B cell (primary cell): ENCODE measurements at regions not wholly inside any gene's neighbourhood (a gene's known extent, or its start where the extent isn't known, plus 50 kb on each side); places are given as distances from the start of the nearest gene placed in this dataset.

Experiments used
- ATAC-seq: fragments of 200-7000 bp; cut with Tn5 transposase; one replicate; pipeline ENCODE4 v1.10.0; 2021; ENCODE audit warnings: low read depth, mild to moderate bottlenecking, moderate number of reproducible peaks, moderate library complexity
- CTCF ChIA-PET: fragments of 350-600 bp; sonication (Branson Sonifier 250); formaldehyde crosslinking; loops from one replicate; lab custom pipeline; 2021; ENCODE audit warnings: antibody characterized with exemption, inconsistent platforms; lab: Charles Lee
- POLR2A ChIA-PET: fragments of 350-600 bp; sonication (Branson Sonifier 250); formaldehyde crosslinking; loops from one replicate; lab custom pipeline; 2021; ENCODE audit warnings: antibody characterized with exemption; lab: Charles Lee
- DNase-seq: peaks from one replicate; pipeline ENCODE4 v3.0.0; 2013
- H2AFZ ChIP-seq: 2 replicates; pipeline ENCODE4 v1.6.1; 2012; ENCODE audit warnings: mild to moderate bottlenecking, low read depth, low read length; ENCODE audit not compliant: insufficient read depth, poor library complexity, severe bottlenecking
- H3K27ac ChIP-seq, 2 donors: 1 replicate in 1 of 2; 2 replicates in 1 of 2; pipeline ENCODE4 v1.5.1; 2012 to 2013; ENCODE audit warnings: low read length in 2 of 2, mild to moderate bottlenecking in 2 of 2, moderate library complexity in 1 of 2
- H3K27me3 ChIP-seq, 4 experiments: fragments of 200-600 bp in 1 of 4; sonication (generic) in 1 of 4; replicated peaks in 1 of 4; 1 replicate in 2 of 4; 2 replicates in 2 of 4; pipeline versions ENCODE4 v1.6.1 to v1.7.0; 2013 to 2016; ENCODE audit warnings: low read length in 3 of 4, mild to moderate bottlenecking in 2 of 4, mixed read lengths in 1 of 4, moderate library complexity in 1 of 4; ENCODE audit not compliant: insufficient read depth in 4 of 4, control insufficient read depth in 3 of 4; ENCODE audit errors: control extremely low read depth in 1 of 4
- H3K36me3 ChIP-seq, 2 experiments: replicated peaks in 1 of 2; 1 replicate in 1 of 2; 2 replicates in 1 of 2; pipeline versions ENCODE4 v1.6.1 to v1.7.1; 2013; ENCODE audit warnings: low read length in 1 of 2; ENCODE audit not compliant: insufficient read depth in 2 of 2, control insufficient read depth in 1 of 2; ENCODE audit errors: control extremely low read depth in 1 of 2, extremely low read depth in 1 of 2
- H3K4me1 ChIP-seq, 2 donors: fragments of 200-600 bp in 1 of 2; sonication (generic) in 1 of 2; 1 replicate in 1 of 2; 2 replicates in 1 of 2; pipeline versions ENCODE4 v1.5.1 to v1.6.1; 2013 to 2017; ENCODE audit warnings: low read length in 2 of 2; ENCODE audit not compliant: control insufficient read depth in 2 of 2, insufficient read depth in 2 of 2
- H3K4me2 ChIP-seq: replicated peaks from 2 replicates; pipeline ENCODE3; 2012; ENCODE audit warnings: mild to moderate bottlenecking, low read depth, low read length; ENCODE audit not compliant: poor library complexity, severe bottlenecking
- H3K4me3 ChIP-seq, 5 experiments: fragments of 200-600 bp in 1 of 5; sonication (generic) in 1 of 5; 1 replicate in 3 of 5; 2 replicates in 2 of 5; pipeline versions ENCODE4 v1.5.1 to v1.7.0; 2011 to 2016; ENCODE audit warnings: low read length in 4 of 5, mild to moderate bottlenecking in 4 of 5, low read depth in 2 of 5, control low read depth in 1 of 5, moderate library complexity in 1 of 5; ENCODE audit not compliant: insufficient read depth in 1 of 5; ENCODE audit errors: control extremely low read depth in 1 of 5, extremely low read depth in 1 of 5
- H3K79me2 ChIP-seq: fragments of 200-600 bp; sonication (generic); one replicate; pipeline ENCODE4 v1.6.0; 2016; ENCODE audit warnings: low read length; ENCODE audit not compliant: control insufficient read depth, insufficient read depth
- H3K9ac ChIP-seq: fragments of 200-600 bp; sonication (generic); 2 replicates; pipeline ENCODE4 v1.6.1; 2017; ENCODE audit warnings: mild to moderate bottlenecking, low read length, moderate library complexity
- H3K9me3 ChIP-seq, 3 donors: one replicate each; pipeline versions ENCODE4 v1.6.1 to v1.7.1; 2013; ENCODE audit warnings: low read length in 2 of 3; ENCODE audit not compliant: control insufficient read depth in 2 of 3, insufficient read depth in 1 of 3; ENCODE audit errors: control extremely low read depth in 1 of 3
- H4K20me1 ChIP-seq: 2 replicates; pipeline ENCODE4 v1.6.0; 2012; ENCODE audit warnings: mild to moderate bottlenecking, low read length; ENCODE audit not compliant: insufficient read depth, control insufficient read depth, poor library complexity, severe bottlenecking
- H3K27ac Mint-ChIP-seq: one replicate; pipeline ENCODE4 v1.8.0; 2021; ENCODE audit warnings: mixed read lengths
- H3K27me3 Mint-ChIP-seq: one replicate; pipeline ENCODE4 v1.8.0; 2021; ENCODE audit warnings: mixed read lengths
- H3K4me1 Mint-ChIP-seq: one replicate; pipeline ENCODE4 v1.8.0; 2021; ENCODE audit warnings: mixed read lengths
- H3K4me3 Mint-ChIP-seq: one replicate; pipeline ENCODE4 v1.8.0; 2021; ENCODE audit warnings: mixed read lengths
- H3K9me3 Mint-ChIP-seq: one replicate; pipeline ENCODE4 v1.8.0; 2022; ENCODE audit warnings: mixed read lengths; ENCODE audit not compliant: insufficient read depth
- CTCF ChIP-seq: fragments of 200-600 bp; IDR thresholded peaks from one replicate; pipeline ENCODE4 v1.8.0; 2022; ENCODE audit warnings: antibody characterized with exemption, mild to moderate bottlenecking
- EZH2 ChIP-seq: IDR thresholded peaks from 2 replicates; pipeline ENCODE4 v1.6.1; 2012; ENCODE audit warnings: borderline replicate concordance, low read depth, mild to moderate bottlenecking, moderate library complexity, low read length; ENCODE audit not compliant: insufficient read depth, poor library complexity, severe bottlenecking
- WGBS: methylation state at CpG from one replicate; pipeline ENCODE4 v1.1.5; 2013; ENCODE audit warnings: missing lambda C conversion rate; ENCODE audit not compliant: insufficient coverage; 5-methylcytosine and 5-hydroxymethylcytosine counted together
- intact Hi-C: fragments of 100-400 bp; cut with micrococcal nuclease; formaldehyde crosslinking; loops from one replicate; pipeline ENCODE4 v1.10.0; 2022

- 86% methylated on average over 10 of the region's 10 CpGs for WGBS
- Histone ChIP-seq H3K36me3 (no peaks in the 10 kb centered on the region), H3K9me3 (peaks cover 0 to 24% (median 0%) of the 10 kb centered on the region in 3 donors), H4K20me1 (no peaks in the 10 kb centered on the region), H3K4me2 (no peak overlapping the region), H3K79me2 (no peaks in the 10 kb centered on the region), H3K9ac (no peak overlapping the region), H3K27ac (no peak overlapping the region), H2AFZ (no peak overlapping the region), H3K4me3 (no peak overlapping the region), H3K27me3 (no peaks in the 10 kb centered on the region), H3K4me1 (no peaks in the 10 kb centered on the region)
- H3K4me3 Mint-ChIP-seq: no peak overlapping the region
- ATAC-seq: no peak
- H3K27me3 Mint-ChIP-seq: no peaks in the 10 kb centered on the region
- no peaks in the 10 kb centered on the region for H3K9me3 Mint-ChIP-seq
- POLR2A ChIA-PET: no interaction called here
- intact Hi-C loops: no loop called here
- H3K27ac Mint-ChIP-seq: no peak overlapping the region
- CTCF ChIA-PET: no interaction called here
- H3K4me1 Mint-ChIP-seq: no peaks in the 10 kb centered on the region
- DNase-seq: no peak
- no peak for TF ChIP-seq EZH2
- no peak for TF ChIP-seq CTCF
Observed at GRCh38 chr10:131404886-131405285, 93.4 kb upstream of the TCERG1L start.

- Histone ChIP-seq H3K4me1 (no peaks in the 10 kb centered on the region), H3K9me3 (peaks cover 0 to 24% (median 0%) of the 10 kb centered on the region in 3 donors), H4K20me1 (no peaks in the 10 kb centered on the region), H3K36me3 (no peaks in the 10 kb centered on the region), H3K79me2 (no peaks in the 10 kb centered on the region), H3K27ac (no peak overlapping the region), H2AFZ (no peak overlapping the region), H3K9ac (no peak overlapping the region), H3K4me2 (no peak overlapping the region), H3K4me3 (no peak overlapping the region), H3K27me3 (no peaks in the 10 kb centered on the region)
- no peak overlapping the region for H3K4me3 Mint-ChIP-seq
- CTCF ChIA-PET: no interaction called here
- TF ChIP-seq CTCF (no peak), EZH2 (no peak)
- WGBS: 82% methylated on average over 17 of the region's 17 CpGs
- H3K4me1 Mint-ChIP-seq: no peaks in the 10 kb centered on the region
- intact Hi-C loops: no loop called here
- H3K9me3 Mint-ChIP-seq: no peaks in the 10 kb centered on the region
- ATAC-seq (no peak), DNase-seq (no peak)
- H3K27ac Mint-ChIP-seq: no peak overlapping the region
- H3K27me3 Mint-ChIP-seq: no peaks in the 10 kb centered on the region
- POLR2A ChIA-PET: no interaction called here
Observed at GRCh38 chr10:131406676-131407392, 95.3 kb upstream of the TCERG1L start.
